ENCODE measurements at regions not wholly inside any gene's neighbourhood (a gene's known extent, or its start where the extent isn't known, plus 50 kb on each side); places are given as distances from the start of the nearest gene placed in this dataset.

- TF ChIP-seq POLR2AphosphoS5 (IDR thresholded peaks at IDR 0.05; ENCODE audit: low read depth, low read length) (no peak), CTCF (IDR thresholded peaks at IDR 0.05) (no peak)
Measured at GRCh38 chr1:101162300-101162699, 74.5 kb upstream of the S1PR1 start.

Measured in Panc1 (cell line).